Suprapubic skin (tissue), 4 donors: ENCODE measurements at regions not wholly inside any gene's neighbourhood (a gene's known extent, or its start where the extent isn't known, plus 50 kb on each side); places are given as distances from the start of the nearest gene placed in this dataset.

ENCODE experiments used
- EP300 ChIP-seq: sonication (generic); formaldehyde crosslinking; IDR thresholded peaks from one replicate; pipeline ENCODE4 v1.6.1; 2017; ENCODE audit warnings: antibody characterized with exemption
- POLR2A ChIP-seq, 2 donors: fragments of 450-650 bp; IDR thresholded peaks; one replicate each; pipeline ENCODE4 v1.6.1; 2017; ENCODE audit warnings: antibody characterized with exemption in 2 of 2, mild to moderate bottlenecking in 2 of 2, moderate library complexity in 2 of 2
- POLR2AphosphoS5 ChIP-seq, 3 donors: sonication (generic); formaldehyde crosslinking; IDR thresholded peaks; one replicate each; pipeline ENCODE4 v1.6.1; 2017; ENCODE audit warnings: antibody characterized with exemption in 3 of 3
- TF ChIP-seq, protein P1 (sequence below), 2 donors: fragments of 200-600 bp in 1 of 2; fragments of 450-650 bp in 1 of 2; sonication (generic) in 1 of 2; IDR thresholded peaks; one replicate each; pipeline ENCODE4 v1.5.1; 2016 to 2019; ENCODE audit warnings: antibody characterized with exemption in 2 of 2, mild to moderate bottlenecking in 1 of 2, moderate library complexity in 1 of 2

DNA sequence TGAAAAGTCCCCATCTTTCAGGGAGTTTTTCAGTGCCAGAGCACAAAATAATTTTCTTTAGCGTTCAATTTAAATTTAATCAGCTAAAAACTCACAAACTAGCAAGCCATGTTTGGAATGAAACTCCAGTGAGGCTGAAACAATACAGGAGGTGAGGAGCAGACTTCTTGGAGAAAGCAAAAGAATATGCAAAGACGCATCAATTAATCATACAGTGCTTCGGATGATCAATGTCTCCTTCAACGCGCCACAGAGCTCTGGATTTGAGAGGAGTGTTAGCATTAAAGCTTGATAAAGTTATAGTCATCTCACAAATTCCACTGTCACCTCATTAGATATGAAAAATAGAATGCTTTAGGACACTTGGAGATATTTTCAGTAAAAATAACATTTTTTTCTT lies 248.0 kb downstream of the WDR11 start:
- TF ChIP-seq, protein P1, sequence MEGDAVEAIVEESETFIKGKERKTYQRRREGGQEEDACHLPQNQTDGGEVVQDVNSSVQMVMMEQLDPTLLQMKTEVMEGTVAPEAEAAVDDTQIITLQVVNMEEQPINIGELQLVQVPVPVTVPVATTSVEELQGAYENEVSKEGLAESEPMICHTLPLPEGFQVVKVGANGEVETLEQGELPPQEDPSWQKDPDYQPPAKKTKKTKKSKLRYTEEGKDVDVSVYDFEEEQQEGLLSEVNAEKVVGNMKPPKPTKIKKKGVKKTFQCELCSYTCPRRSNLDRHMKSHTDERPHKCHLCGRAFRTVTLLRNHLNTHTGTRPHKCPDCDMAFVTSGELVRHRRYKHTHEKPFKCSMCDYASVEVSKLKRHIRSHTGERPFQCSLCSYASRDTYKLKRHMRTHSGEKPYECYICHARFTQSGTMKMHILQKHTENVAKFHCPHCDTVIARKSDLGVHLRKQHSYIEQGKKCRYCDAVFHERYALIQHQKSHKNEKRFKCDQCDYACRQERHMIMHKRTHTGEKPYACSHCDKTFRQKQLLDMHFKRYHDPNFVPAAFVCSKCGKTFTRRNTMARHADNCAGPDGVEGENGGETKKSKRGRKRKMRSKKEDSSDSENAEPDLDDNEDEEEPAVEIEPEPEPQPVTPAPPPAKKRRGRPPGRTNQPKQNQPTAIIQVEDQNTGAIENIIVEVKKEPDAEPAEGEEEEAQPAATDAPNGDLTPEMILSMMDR (IDR thresholded peaks at IDR 0.05): no peak
- TF ChIP-seq POLR2AphosphoS5 (IDR thresholded peaks at IDR 0.05) (no peak), POLR2A (IDR thresholded peaks at IDR 0.05) (no peak), EP300 (no peak)
